BJ (cell line): ENCODE measurements at regions not wholly inside any gene's neighbourhood (a gene's known extent, or its start where the extent isn't known, plus 50 kb on each side); places are given as distances from the start of the nearest gene placed in this dataset.

Source experiments
- CTCF ChIA-PET: fragments of 350-600 bp; formaldehyde crosslinking; extraction: SDS; loops from one replicate; lab custom pipeline; 2021; ENCODE audit warnings: antibody characterized with exemption, inconsistent platforms; lab: Yijun Ruan, JAX
- POLR2A ChIA-PET: fragments of 300-600 bp; sonication (Branson Sonifier 250); formaldehyde crosslinking; extraction: SDS; loops from one replicate; lab custom pipeline; 2021; ENCODE audit warnings: antibody characterized with exemption; lab: Charles Lee
- DNase-seq: peaks from one replicate; pipeline ENCODE4 v3.0.0-alpha.2; 2011; ENCODE audit warnings: low read depth
- H3K27me3 ChIP-seq: 2 replicates; pipeline ENCODE4 v1.6.0; 2011; ENCODE audit warnings: low read length; ENCODE audit not compliant: control insufficient read depth, insufficient read depth
- H3K36me3 ChIP-seq: 2 replicates; pipeline ENCODE4 v1.5.1; 2011; ENCODE audit warnings: low read length; ENCODE audit not compliant: control insufficient read depth, insufficient read depth
- H3K4me3 ChIP-seq: 2 replicates; pipeline ENCODE4 v1.5.1; 2011; ENCODE audit warnings: low read depth, mild to moderate bottlenecking, control low read depth, low read length
- TF ChIP-seq, protein P1 (sequence below): IDR thresholded peaks from 2 replicates; pipeline ENCODE4 v1.5.1; 2011; ENCODE audit warnings: low read depth, mild to moderate bottlenecking, control low read depth, inconsistent platforms, low read length, moderate library complexity; ENCODE audit not compliant: insufficient read depth

DNA sequence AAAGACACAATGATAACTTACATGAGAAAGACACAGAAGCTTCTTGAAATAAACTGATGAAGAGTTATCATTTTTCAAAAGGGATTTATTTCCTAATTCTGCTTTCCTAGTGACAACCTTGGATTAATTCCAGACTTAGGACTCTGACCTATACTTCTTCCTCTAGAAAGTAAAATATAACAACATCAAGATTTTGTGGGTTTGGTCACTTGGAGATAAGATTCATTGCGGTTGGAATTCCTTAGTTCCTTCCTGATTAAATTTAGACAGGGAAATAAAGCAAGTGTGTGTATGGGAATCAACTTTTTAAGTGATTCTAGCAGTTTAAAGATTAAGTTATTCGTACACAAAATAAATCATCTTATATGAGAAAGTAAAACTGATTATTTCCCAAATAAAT is 208.4 kb upstream of the CCDC150 start:
- DNase-seq: no peak
- ChIA-PET CTCF (interaction anchor here (1.6 kb wide), 1 partner anchor 22 kb away, joined by 4 read pairs; no protein-coding TSS in a partner anchor), POLR2A (no interaction called here)
- no peak overlapping the region for H3K4me3 ChIP-seq
- TF ChIP-seq, protein P1, sequence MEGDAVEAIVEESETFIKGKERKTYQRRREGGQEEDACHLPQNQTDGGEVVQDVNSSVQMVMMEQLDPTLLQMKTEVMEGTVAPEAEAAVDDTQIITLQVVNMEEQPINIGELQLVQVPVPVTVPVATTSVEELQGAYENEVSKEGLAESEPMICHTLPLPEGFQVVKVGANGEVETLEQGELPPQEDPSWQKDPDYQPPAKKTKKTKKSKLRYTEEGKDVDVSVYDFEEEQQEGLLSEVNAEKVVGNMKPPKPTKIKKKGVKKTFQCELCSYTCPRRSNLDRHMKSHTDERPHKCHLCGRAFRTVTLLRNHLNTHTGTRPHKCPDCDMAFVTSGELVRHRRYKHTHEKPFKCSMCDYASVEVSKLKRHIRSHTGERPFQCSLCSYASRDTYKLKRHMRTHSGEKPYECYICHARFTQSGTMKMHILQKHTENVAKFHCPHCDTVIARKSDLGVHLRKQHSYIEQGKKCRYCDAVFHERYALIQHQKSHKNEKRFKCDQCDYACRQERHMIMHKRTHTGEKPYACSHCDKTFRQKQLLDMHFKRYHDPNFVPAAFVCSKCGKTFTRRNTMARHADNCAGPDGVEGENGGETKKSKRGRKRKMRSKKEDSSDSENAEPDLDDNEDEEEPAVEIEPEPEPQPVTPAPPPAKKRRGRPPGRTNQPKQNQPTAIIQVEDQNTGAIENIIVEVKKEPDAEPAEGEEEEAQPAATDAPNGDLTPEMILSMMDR: no peak
- H3K27me3 ChIP-seq: no peaks in the 10 kb centered on the region
- no peaks in the 10 kb centered on the region for H3K36me3 ChIP-seq

DNA sequence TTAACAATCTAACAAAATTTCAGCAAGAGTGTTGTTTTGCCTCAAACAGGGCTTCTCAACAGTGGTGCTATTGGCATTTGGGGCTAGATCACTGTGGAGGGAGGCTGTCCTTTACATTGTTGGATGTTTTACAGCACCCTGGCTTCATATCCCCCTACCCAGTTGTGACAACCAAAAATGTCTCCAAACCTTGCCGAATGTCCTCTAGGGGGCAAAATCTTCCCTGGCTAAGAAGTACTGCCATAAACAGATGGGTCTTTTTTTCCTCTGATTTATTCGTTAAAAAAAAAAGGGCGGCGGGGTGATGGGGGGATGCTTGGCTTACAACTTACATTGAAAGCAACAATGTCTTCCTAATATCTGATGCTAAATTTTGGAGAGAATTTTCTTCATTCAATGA is 207.6 kb upstream of the CCDC150 start:
- Histone ChIP-seq H3K27me3 (no peaks in the 10 kb centered on the region), H3K4me3 (no peak overlapping the region), H3K36me3 (no peaks in the 10 kb centered on the region)
- DNase-seq: no peak
- TF ChIP-seq, protein P1: peak; percentile 52
- CTCF ChIA-PET: interaction anchor here (0.9 to 1.6 kb wide), 2 partner anchors 21 to 314 kb away, joined by 3 to 4 read pairs; no protein-coding TSS in a partner anchor
- POLR2A ChIA-PET: no interaction called here

DNA sequence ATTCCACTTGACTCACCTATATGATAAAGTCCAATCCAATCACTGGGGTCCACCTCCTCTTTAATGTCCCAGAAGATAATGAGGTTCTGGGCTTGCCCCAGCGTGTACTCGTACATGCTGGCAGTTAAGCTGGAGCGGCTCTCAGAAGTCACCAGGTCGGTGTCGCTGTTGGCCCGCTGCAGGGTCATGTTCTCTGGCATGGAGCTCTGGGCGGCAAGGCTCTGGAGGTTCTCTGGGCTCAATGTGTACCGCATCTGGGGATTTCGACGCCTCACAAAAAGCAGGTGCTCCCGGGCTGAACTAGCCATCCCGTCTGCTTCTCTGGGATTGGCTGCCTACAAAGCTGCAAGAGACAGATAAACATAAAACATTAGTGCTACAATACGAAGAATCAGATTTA is 206.4 kb upstream of the CCDC150 start:
- Histone ChIP-seq H3K36me3 (no peaks in the 10 kb centered on the region), H3K27me3 (no peaks in the 10 kb centered on the region), H3K4me3 (no peak overlapping the region)
- CTCF ChIA-PET: interaction anchor here (0.7 kb wide), 1 partner anchor 325 kb away, joined by 3 read pairs; no protein-coding TSS in a partner anchor
- POLR2A ChIA-PET: no interaction called here
- TF ChIP-seq, protein P1: no peak
- no peak for DNase-seq

DNA sequence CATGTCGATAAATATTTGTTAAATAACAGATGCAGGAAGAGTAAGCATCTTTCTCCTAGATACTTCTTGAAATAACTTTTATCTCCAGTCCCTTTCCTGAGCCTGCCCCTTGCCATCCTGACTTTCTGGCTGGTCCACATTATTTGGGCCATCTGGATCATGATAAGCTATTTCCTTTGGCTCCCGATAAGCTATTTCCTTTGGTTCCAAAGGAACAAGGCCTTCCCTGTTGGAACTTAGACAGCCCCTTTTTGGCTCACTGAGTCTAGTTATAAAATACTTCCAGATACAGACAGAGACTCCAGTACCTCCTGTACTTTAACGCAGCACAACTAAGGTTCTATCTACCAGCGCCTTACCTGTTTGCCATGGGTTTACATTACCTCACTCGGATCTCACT is 205.3 kb upstream of the CCDC150 start:
- ChIA-PET CTCF (no interaction called here), POLR2A (no interaction called here)
- DNase-seq: no peak
- H3K4me3 ChIP-seq: no peak overlapping the region
- TF ChIP-seq, protein P1: no peak
- H3K36me3 ChIP-seq: no peaks in the 10 kb centered on the region
- H3K27me3 ChIP-seq: no peaks in the 10 kb centered on the region

DNA sequence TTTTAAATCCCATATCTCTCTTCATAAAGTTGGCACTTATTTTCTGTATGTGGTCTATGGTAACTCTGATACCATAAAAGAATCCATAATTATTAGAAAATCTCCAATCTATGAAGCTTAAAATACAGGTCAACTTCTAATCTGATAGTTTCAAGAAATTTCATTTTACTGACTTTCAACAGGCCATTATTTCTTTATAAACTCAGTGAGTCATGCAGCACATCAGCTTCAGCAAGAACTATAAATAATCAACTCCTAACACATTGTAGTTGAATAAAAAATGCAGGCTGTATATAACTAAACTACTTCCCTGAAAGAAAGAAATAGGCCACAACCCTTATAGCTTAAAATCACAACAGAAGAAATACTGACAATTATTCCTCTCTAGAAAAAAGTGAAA is 204.3 kb upstream of the CCDC150 start:
- TF ChIP-seq, protein P1: no peak
- H3K27me3 ChIP-seq: no peaks in the 10 kb centered on the region
- ChIA-PET POLR2A (no interaction called here), CTCF (interaction anchor here (1.0 kb wide), 1 partner anchor 18 kb away, joined by 4 read pairs; no protein-coding TSS in a partner anchor)
- no peak overlapping the region for H3K4me3 ChIP-seq
- DNase-seq: no peak
- no peaks in the 10 kb centered on the region for H3K36me3 ChIP-seq
